Type B pancreatic cell (in vitro differentiated cells): ENCODE measurements at regions not wholly inside any gene's neighbourhood (a gene's known extent, or its start where the extent isn't known, plus 50 kb on each side); places are given as distances from the start of the nearest gene placed in this dataset.

Experiments used
- DNase-seq: peaks from one replicate; pipeline ENCODE4 v3.0.0; 2021; ENCODE audit warnings: mixed read lengths; ENCODE audit not compliant: unreplicated experiment; ENCODE audit errors: extremely low spot score
- H3K27ac Mint-ChIP-seq: 2 replicates; pipeline ENCODE4 v1.8.0; 2021; ENCODE audit warnings: mild to moderate bottlenecking, mixed read lengths
- H3K27me3 Mint-ChIP-seq: 2 replicates; pipeline ENCODE4 v1.8.0; 2021; ENCODE audit warnings: mixed read lengths
- H3K36me3 Mint-ChIP-seq: 2 replicates; pipeline ENCODE4 v1.8.0; 2021; ENCODE audit warnings: mixed read lengths
- H3K4me1 Mint-ChIP-seq: one replicate; pipeline ENCODE4 v1.8.0; 2021; ENCODE audit warnings: mixed read lengths; ENCODE audit not compliant: unreplicated experiment
- H3K4me3 Mint-ChIP-seq: 2 replicates; pipeline ENCODE4 v1.8.0; 2021; ENCODE audit warnings: mild to moderate bottlenecking, mixed read lengths
- H3K9me3 Mint-ChIP-seq: 2 replicates; pipeline ENCODE4 v1.8.0; 2021; ENCODE audit warnings: mixed read lengths
- TF ChIP-seq, protein P1 (sequence below): fragments of 200-600 bp; sonication (generic); conservative IDR thresholded peaks from 2 replicates; pipeline ENCODE4 v1.5.0; 2021; ENCODE audit warnings: antibody characterized with exemption, mild to moderate bottlenecking

DNA sequence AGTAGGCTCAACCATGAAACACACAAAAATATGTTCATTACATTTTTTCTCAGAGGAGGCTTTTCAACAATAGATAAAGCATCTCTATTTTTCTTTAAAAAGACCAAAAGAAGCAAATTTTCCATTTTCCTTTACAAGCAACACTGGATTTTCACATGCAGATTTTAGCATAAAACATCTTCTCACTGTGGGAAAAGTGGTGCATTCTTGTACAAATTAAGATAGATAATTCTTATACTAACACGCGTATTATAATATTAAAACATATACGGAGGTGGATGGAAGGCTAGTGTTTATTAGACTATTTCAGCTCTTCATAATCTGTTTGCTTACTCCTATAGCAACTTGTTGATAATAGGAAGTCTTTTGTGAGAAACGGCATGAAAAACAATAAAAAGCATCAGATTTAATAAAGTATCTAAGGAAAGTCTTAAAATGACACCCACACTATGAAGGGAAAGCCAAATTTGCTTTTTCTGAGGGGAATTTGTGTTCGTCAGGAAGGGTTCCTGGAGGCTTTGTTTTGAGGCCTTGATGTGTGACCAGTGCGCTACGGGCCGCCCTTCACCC is 529.6 kb downstream of the SOX2 start:
- Mint-ChIP-seq H3K27me3 (no peaks in the 10 kb centered on the region), H3K4me1 (peaks cover 10% of the 10 kb centered on the region), H3K36me3 (no peaks in the 10 kb centered on the region), H3K4me3 (no peak overlapping the region), H3K27ac (no peak overlapping the region), H3K9me3 (peaks cover 6% of the 10 kb centered on the region)
- no peak for DNase-seq
- TF ChIP-seq, protein P1, sequence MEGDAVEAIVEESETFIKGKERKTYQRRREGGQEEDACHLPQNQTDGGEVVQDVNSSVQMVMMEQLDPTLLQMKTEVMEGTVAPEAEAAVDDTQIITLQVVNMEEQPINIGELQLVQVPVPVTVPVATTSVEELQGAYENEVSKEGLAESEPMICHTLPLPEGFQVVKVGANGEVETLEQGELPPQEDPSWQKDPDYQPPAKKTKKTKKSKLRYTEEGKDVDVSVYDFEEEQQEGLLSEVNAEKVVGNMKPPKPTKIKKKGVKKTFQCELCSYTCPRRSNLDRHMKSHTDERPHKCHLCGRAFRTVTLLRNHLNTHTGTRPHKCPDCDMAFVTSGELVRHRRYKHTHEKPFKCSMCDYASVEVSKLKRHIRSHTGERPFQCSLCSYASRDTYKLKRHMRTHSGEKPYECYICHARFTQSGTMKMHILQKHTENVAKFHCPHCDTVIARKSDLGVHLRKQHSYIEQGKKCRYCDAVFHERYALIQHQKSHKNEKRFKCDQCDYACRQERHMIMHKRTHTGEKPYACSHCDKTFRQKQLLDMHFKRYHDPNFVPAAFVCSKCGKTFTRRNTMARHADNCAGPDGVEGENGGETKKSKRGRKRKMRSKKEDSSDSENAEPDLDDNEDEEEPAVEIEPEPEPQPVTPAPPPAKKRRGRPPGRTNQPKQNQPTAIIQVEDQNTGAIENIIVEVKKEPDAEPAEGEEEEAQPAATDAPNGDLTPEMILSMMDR: no peak

DNA sequence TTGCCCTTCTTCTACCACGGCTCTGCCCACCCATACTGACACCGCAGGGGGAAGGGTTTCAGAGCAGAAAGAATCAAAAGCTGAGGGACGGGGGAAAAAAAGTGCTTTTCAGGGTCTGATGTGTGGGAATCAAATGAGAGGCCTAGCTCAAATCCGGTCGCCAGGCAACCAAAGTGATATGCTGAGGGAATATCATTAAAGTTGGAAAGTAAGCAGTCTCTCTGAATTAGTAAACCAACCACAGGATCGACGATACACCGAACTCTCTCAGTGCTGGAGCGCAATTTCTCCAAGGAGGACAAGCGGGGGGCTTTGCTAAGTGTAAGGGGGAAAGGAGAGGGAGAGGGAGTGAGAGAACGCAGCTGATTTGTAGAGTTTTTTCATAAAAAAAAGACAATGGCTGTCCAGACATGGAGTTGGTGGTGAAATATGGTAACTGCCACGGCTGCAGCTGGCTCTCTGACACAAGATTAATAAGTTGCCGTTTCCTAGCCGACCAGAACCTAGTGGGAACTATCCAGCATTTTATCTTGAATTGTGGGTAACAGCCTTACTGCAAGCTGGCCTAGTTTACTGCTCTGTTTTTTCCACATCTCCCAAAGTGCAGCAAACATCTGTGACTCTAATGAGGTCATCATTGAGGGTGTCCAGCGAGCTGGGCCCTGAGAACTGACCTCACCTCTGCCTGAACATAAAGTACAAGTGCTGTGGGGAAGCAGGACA is 530.2 kb downstream of the SOX2 start:
- TF ChIP-seq, protein P1: peak; percentile 50
- Mint-ChIP-seq H3K36me3 (no peaks in the 10 kb centered on the region), H3K27ac (no peak overlapping the region), H3K4me3 (no peak overlapping the region), H3K27me3 (no peaks in the 10 kb centered on the region), H3K4me1 (peaks cover 10% of the 10 kb centered on the region), H3K9me3 (peaks cover 6% of the 10 kb centered on the region)
- no peak for DNase-seq

- Mint-ChIP-seq H3K9me3 (peaks cover 6% of the 10 kb centered on the region), H3K27ac (no peak overlapping the region), H3K27me3 (no peaks in the 10 kb centered on the region), H3K36me3 (no peaks in the 10 kb centered on the region), H3K4me1 (peaks cover 10% of the 10 kb centered on the region), H3K4me3 (no peak overlapping the region)
- DNase-seq: no peak
- TF ChIP-seq, protein P1: no peak
These were observed 530.8 kb downstream of the SOX2 start for GRCh38 chr3:182242489-182242942.

- TF ChIP-seq, protein P1: no peak
- no peak overlapping the region for H3K4me3 Mint-ChIP-seq
- no peak for DNase-seq
- H3K36me3 Mint-ChIP-seq: no peaks in the 10 kb centered on the region
- no peak overlapping the region for H3K27ac Mint-ChIP-seq
- H3K9me3 Mint-ChIP-seq: peaks cover 6% of the 10 kb centered on the region
- H3K27me3 Mint-ChIP-seq: no peaks in the 10 kb centered on the region
- peaks cover 6% of the 10 kb centered on the region for H3K4me1 Mint-ChIP-seq
These were observed 531.9 kb downstream of the SOX2 start for GRCh38 chr3:182243625-182244024.

DNA sequence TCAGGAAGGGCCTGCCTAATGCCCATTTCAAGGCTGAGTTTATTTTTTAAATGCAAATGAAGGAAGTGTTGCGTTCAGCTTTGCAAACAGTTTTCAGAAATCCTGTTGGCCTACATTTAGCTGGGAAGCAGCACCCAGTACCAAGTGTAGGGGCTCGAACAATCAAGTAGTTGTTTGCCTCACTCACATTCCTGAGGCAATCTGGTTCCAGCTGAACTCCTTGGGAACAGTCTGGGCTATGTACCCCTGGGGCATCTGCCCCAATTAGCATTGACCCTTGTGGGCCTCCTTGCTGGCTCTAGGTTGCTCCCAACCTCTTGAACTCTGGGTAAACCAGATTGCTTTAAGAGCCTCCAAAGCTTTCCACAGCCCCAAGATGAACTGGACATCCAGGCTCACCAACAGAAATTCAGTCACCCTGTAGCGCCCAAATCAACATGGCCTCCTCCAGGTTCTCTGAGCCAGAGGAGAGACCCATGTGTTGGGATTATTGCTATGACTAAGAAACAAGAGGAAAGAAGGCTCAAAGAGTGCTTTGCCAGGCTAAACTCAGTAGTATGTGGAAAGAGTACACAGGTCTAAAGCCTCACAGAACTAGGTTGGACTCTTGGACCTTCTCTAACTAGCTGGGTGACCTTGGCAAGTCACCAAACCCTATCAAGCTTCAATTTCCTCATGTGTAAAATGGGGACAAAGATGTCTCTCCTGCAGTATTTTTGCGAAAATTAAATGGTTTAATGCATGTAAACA is 532.7 kb downstream of the SOX2 start:
- Mint-ChIP-seq H3K4me3 (no peak overlapping the region), H3K9me3 (peaks cover 6% of the 10 kb centered on the region)
- no peak for DNase-seq

More for the DNA sequence above, 532.7 kb downstream of the SOX2 start:
- H3K36me3 Mint-ChIP-seq: no peaks in the 10 kb centered on the region
- no peak overlapping the region for H3K27ac Mint-ChIP-seq
- TF ChIP-seq, protein P1: no peak
- H3K27me3 Mint-ChIP-seq: no peaks in the 10 kb centered on the region
- peaks cover 5% of the 10 kb centered on the region for H3K4me1 Mint-ChIP-seq
